HG03025 (cell line): ENCODE measurements at regions not wholly inside any gene's neighbourhood (a gene's known extent, or its start where the extent isn't known, plus 50 kb on each side); places are given as distances from the start of the nearest gene placed in this dataset.

Source experiments
- ATAC-seq: cut with Tn5 transposase; IDR thresholded peaks from one replicate; pipeline ENCODE4 v1.9.1; 2021; ENCODE audit warnings: mild to moderate bottlenecking, moderate library complexity; ENCODE audit not compliant: unreplicated experiment, low FRiP score

DNA sequence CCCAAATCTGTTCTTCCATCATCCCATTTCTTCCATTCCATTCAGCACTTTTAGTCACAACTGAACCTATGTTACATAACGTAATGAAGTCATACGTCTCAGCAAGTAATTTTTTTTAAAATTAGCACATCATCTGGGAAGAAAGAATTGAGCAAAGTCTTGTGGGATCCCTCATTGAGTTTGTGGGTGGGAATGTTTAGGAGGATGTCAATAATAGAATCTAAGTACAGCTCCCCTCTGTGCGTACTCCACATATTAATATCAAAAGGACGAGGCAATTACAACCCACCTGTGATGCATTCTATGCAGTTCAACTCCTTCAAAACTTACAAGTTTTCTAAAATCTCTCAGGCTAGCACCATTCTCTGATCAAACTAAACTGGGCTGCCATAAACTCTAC, 526.3 kb downstream of the AGTPBP1 start:
- ATAC-seq: no peak

DNA sequence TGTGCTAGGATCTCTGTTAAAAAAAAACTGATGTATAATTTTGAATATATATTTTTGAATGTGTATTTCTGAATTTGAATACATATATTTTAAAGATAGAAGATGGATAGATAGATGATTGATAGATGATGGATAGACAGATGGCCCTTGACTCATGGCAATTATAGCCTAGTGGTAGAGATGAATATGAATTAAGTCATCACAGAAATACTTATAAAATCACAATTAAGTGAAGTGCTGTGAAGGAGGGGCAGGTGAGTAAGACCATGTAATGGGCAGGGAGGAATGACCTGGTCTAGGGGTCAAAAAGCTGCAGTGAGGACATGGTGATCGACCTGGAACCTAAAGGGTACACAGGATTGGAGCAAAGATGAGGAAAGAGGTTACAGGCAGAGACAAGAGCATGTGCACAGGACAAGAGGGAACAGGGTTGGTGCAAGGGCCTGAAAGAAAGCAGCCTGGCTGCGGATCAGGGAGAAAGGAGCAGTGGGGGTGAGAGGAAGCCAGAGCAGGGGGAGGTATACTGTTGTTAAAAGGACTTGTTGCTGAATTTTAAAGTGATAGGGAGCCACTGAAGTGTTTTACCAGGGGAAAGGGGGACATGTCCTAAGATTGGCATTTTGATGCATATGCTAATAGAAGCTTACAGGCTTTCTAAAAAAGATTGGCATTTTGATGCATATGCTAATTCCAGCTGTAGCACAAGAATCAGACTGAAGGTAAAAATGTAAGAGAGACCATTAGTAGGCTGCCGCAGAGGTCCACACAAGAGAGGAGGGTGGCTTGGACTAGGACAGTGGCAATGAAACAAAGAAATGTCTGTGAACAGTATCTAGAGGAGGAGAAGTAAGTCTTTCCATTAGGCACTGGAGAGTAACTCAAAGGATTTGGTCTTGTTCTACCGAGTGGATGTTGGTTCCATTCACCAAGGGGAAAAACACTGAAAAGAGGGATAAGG, 527.8 kb downstream of the AGTPBP1 start:
- ATAC-seq: no peak

DNA sequence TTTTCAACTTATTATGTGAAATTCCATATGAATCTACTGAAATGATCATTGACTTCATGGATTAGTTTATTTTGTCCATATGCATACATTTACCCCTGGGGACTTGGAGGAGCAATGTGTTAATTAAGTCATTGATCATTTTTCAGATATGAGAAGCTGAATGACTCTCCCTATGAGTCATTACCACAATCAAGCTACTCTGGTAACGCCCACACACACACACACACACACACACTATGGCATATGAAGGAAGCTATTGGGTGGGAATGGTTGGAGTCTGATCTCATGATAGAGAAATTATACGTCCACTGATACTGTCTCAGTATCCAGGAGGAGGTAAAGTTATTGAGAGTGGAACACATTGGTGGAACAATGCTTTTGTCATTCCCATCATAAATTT, 528.9 kb downstream of the AGTPBP1 start:
- no peak for ATAC-seq

DNA sequence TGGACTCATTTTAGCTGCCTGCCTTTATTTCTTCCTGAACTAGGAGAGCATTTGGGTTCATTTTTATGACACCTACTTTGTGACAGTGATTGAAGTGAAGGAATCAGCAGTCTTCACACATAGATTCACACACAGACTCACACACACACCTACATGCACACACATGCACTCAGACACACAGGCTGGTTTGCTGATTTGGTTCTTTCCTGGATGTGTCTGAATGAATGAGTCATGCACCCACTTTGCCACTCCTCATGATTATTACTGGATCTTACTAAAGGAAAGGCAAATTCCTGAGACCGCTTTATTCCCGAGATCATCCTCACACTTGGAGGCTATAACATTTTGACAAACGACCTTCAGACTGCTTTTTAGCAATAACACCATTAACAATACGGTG, 529.5 kb downstream of the AGTPBP1 start:
- no peak for ATAC-seq

DNA sequence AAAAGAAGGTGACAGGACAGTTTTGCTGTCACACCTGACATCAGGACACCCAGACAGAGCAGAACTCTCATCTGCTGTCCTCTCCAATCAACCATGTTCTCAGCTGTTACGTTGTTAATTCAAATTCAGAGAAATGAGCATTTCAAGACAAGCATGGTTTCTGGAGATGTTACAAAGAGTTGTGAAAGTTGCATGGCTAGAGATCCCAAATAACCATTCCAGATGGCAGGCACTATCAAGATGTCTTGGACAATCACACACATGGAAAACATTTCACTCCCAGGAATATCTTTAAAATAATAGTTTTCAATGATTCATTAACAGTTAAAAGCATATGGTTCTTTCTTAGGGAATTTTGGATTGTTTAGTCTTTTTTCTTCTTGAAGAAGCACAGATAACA, 533.1 kb downstream of the AGTPBP1 start:
- ATAC-seq: no peak

DNA sequence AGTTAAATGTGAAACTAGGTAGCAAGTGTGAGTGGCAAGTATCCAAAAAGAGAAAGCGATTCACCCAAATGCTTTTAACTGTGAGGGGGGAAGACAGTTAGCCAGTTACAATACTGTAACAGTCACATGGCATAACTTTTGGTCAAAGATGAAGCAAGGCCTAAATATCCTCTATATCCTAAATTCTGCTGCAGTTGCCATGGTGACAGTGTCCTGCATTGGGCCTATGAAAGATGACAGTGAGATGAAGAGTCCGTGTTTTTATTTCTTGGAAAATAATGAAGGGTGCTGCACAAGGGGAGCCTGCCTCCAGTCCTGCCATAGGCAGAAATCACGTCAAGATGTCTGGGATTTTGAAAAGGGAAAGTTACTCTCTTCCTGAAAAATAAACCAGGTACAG, 534.6 kb downstream of the NTRK2 start:
- no peak for ATAC-seq

DNA sequence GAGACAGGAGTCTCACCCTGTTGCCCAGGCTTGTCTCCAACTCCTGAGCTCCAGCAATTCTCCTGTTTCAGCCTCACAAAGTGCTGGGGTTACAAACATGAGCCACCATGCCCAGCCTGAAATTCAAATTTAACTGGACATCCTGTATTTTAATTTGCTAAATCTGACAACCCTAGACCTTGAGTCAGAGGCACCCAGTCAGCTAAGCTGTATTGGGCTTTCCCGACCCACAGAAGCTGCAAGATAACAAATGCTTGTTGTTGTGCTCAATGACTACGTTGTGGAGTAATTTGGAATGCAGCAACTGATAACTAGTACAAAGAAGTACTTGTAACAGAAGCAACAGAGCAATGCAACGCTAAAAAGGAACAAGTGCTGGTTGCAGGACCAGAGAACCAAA, 533.1 kb downstream of the NTRK2 start:
- no peak for ATAC-seq

DNA sequence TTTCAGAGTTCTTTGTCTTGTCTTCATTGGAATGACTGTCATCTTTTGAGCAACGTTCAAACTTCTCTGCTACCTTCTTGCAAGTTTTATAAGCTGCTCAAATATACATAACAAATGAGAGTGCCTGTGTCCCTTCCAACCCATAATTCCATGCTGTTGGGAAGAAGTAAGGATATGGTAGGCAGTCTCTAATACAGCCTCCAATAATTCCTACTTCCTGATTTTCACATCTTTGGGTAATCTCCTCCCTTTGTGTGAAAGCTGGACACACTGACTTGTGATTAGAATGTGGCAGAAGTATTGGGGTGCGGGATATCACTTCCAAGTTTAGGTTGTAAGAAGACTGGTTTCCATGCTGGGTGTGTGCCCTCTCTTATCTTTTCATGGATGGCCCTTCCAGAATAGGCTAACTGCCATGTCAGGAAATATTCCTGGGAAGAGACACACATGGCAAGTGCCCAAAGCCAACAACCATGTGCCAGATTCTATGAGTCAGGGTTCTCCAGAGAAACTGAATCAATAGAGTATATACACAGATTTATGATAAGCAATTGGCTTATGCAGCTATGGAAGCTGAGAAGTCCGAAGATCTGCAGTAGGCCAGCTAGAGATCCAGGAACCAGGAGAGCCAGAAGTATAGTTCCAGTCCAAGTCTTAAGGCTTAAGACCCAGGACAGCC, 531.3 kb downstream of the NTRK2 start:
- no peak for ATAC-seq

DNA sequence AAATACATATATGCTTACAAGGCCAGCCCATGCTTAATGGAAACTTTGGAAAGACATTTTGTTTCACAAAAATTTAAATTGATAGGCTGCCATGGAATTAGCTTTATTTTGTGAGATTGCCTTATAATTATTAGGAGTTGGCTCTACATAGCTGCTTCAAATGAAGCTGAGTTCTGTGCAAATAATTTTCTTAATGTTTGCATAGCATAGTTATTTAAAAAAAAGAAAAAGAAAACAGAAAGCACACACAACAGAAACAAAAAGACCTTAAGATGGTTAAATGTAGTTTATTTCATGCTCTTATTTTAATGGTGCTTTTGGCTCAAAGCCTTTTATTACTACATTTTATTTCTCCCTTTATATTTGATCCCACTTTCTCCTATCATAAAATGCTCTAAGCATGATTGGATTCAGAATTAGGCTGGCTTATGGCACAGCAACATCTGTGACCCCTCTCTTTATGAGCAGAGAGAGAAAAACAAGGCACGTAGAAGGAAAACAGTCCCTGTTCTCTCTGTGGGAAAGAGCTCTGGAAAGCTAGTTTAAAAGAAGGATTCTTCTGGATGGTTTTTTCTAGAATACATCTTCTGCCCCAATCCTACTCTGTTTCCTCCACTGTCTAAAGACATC, 530.5 kb downstream of the NTRK2 start:
- ATAC-seq: no peak

DNA sequence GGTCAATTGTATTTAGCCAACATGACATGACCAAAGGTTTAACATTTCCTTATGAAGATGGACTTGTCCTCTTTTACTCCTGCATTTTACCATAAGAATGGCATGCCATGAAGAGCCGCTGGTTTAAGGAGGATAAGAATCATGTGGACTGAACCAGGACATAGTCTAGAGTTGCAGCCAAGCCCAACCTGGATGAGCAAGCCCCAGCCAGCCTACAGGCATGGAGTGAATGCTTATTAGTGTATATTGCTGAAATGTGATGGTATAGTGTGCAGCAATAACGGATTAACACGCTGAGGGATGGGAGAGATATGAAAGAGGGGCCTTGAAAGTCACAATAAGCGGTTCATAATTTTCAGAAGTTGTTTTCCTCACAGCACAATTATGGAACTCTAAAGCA, 523.2 kb downstream of the NTRK2 start:
- no peak for ATAC-seq

DNA sequence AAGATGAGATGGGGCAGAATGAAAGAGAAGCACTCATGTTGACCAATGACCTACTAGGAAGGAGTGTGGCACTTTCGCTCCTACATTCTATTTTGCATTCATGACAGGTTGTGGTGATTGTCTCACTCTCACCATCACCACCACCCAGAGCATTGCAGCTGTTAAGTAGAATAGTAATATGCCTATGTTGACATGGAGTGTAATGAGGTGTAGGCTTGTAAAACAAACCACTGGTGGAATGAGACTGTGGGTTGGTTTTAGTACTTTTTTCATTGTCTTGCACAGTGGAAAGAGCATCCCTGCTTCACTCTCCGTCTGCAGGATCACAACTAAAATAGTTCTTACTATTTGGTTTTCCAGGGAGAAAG, 516.7 kb downstream of the NTRK2 start:
- ATAC-seq: no peak

DNA sequence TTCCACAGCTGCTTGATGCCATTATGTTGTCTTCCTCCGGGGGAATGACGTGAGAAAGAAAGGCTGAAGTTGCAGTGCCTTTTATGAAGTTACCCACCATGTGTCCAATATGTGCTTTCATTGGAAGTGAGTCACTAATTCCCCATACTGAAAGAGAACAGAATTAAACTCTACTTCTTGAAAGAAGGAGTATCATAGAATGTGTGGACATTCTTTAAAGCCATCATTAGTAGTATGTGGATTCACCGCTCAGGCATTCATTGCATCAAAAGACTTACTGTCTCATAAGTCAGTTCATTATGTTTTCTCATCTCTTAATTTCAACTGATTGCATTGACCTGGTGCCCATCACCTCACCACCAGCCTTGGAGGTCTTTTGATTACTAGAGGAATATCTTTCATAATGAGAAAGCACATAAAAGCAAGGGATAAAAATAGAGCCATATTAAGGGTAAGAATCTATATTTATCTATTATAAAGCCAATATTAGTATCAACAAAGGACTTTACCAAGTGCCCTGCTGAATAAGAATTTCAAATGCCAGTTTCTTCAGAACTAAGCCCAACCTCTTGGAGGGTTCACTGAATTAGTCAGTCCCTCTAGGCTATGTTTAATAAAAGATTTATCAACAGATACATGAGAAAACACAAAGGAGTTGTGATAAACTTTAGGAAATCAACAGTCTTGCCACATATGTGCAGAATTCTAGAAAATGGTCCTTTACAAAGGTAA, 516.1 kb downstream of the NTRK2 start:
- ATAC-seq: no peak

DNA sequence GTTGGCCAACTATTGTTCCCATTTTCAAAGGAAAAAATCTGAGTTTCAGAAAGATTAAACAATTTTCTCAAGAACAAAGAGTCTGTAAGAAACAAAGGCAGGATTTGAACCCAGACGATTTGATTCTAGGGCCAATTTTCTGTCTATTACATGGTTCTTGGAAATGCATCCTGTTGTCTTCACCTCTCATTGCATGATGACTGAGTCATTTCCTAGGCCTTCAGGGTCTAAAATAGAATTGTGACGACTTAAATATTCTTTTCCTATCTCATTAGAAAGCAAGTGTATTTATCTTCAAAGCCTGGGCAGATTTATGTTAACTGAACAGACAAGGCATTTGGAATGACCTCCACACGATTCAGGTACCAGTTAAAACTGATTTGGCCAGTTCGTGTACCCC, 512.9 kb downstream of the NTRK2 start:
- no peak for ATAC-seq

DNA sequence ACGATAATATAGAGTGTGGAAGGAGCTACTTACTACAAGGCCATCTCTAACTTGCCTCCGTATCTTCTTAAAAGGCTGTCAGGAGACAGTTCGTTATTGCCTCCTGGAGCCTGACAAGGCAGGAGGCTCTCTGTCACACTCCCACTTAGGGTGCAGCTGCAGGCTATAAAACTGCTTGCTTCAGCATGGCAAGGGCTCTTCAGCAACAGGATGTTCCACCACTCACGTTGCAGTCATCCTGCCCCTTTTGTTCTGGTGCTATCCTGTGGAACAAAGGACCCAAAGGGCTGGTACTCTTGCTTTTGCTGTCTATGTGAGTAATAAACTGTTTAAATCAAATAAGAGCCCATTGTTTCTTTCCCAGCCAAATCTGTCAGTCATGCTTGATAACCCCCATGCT, 508.9 kb downstream of the NTRK2 start:
- ATAC-seq: no peak

DNA sequence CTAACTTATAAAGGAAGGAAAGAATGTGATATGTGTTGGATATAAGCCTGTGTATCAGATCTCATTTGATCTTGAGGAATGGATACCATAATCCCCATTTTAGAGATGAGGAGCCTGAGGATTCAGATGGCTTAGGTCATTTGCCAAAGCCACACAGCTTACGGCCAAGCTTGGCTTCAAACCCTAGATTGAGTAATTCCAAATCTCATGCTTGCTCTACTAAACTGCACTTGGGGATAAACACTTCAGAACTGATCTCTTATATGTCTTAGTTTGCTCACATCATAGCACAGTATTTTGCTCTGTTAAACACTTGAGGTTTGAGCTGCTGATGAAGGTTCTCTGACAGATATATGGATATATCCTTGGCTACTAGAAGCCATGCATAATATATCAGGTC, 504.4 kb downstream of the NTRK2 start:
- no peak for ATAC-seq

DNA sequence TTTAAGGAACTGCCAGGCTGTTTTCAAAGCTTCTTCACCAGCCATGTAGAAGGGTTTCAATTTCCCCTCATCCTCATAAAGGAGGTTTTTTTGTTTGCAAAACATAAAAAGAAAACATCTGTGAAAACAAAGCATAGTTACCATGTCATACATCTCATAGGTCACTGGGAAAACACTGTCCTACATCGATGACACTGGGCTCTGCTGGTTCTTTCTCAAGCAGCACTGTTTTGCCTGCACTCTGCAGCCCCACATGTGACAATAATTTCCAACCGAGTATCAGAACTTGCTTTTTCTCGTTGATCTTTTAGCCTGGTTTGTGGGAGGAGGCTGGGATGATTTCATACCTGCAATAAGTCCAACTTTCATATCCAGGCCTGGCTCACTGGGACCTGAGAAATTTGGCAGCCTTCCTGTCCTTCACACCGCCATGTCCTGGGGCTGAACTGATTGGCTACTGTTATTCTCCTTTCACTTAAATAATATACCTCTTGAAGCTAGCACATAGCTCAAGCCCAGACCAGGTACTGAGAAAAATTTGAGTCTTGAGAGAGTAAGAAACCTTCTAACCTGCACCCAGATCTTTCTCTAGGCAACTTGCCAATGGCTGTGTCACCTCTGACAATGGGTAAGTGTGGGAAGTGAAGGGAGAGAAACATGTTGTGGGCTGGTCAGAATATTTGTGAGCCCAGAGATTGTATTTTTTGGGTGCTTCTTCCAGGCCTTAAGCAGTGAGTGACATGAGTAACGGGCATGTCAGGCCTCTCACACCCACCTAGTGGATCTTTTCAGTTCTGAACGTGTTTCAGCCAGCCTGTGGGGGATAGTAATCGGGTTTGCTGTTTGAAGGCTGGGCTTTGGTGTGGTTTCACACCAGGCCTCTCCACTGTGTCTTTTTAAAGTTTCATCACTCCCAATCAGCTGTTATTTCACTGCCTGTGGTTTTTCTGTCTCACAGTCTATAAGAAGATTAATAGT, 502.8 kb downstream of the NTRK2 start:
- no peak for ATAC-seq

DNA sequence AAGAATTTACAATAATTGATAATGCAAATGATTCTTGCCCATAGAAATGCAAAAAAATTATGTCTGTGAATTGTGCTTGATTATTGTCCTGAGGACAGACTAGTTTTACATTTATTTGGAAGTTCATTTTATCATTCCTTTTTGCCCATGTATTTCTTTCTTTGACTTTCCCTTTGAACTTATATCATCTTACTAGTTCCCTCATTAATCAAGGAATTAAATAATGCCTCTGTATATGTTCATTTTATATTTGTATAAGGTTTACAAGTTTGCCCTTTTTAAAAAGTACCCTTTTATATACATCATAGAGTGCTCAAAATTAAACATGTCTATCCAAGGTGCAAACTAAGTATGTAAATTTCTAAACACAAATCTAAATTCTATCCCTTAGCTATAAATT, 501.6 kb downstream of the NTRK2 start:
- no peak for ATAC-seq

DNA sequence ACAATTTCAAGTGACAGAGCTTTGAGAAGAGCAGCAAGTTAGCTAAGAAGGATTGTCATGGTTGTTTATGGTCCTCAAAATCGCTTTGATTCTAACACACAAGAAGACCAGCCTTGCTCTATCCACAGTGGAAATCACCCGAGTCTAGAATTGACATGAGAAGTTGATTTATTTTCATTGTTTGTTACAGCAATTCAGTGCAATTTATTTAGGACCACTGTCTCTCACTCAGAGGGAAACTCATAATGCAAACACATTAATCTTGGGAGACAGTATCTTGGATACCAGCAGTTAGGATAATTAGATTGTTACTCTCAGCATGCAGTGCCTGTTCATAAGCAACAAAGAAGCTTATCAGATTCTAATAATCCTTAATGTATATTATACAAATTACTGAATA, 498.9 kb downstream of the NTRK2 start:
- no peak for ATAC-seq

DNA sequence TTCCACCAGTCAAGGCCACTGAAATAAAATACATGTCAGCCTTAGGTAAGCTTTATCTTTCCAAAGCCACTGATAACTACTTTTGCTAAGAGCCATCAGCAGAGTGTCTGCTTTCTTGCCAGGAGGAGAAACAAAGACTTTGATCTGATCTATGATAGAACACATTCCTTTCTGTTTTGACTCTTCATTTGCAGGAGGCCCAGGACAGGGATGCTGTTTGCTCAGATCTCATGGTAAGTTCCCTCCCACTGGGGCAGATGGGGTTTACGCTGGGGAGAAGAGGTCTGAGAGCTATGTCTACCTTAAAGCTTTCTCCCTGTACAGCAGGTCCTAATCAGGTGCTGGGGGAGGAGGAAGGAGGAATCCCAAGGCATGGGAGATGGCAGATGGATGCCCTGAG, 497.6 kb downstream of the NTRK2 start:
- no peak for ATAC-seq

DNA sequence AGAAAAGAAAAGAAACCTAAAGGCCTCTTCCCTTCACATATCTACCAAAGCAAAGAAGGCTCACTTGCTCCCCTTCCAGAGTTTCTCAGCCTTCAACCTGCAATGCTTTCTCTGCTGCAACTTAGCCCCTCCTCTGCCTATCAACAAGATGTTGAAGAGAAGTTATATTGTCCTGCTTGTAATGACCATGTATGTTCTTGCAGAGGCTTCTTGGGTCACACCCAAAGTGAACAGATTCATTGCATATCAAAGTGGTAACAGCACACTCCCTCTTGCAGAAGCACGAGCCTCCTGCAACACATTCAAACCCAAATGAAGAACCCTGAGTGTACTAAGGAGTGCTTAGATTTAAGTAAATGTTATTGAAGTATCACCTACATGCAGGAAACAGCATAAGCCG, 494.3 kb downstream of the NTRK2 start:
- no peak for ATAC-seq
